GM23338 (cell line): ENCODE measurements at regions not wholly inside any gene's neighbourhood (a gene's known extent, or its start where the extent isn't known, plus 50 kb on each side); places are given as distances from the start of the nearest gene placed in this dataset.

Experiments
- ATAC-seq: fragments of 200-7000 bp; cut with Tn5 transposase; 3 replicates; pipeline ENCODE4 v1.9.1; 2020
- DNase-seq: peaks from one replicate; pipeline ENCODE4 v3.0.0-alpha.2; 2015; ENCODE audit warnings: low spot score
- H2AFZ ChIP-seq: fragments of 200-600 bp; sonication (generic); 2 replicates; pipeline ENCODE4 v1.8.0; 2016; ENCODE audit warnings: antibody characterized with exemption, mild to moderate bottlenecking, moderate library complexity
- H3F3A ChIP-seq: fragments of 200-600 bp; sonication (generic); replicated peaks from 2 replicates; pipeline ENCODE4 v1.8.0; 2017; ENCODE audit warnings: antibody characterized with exemption, mixed run types, low read depth
- H3K27ac ChIP-seq: fragments of 200-600 bp; sonication (generic); 2 replicates; pipeline ENCODE4 v1.6.1; 2016; ENCODE audit warnings: low read depth
- H3K27me3 ChIP-seq: fragments of 200-600 bp; sonication (generic); 2 replicates; pipeline ENCODE4 v1.8.0; 2016; ENCODE audit warnings: mild to moderate bottlenecking, mixed run types, moderate library complexity; ENCODE audit not compliant: insufficient read depth
- H3K36me3 ChIP-seq: fragments of 200-600 bp; sonication (generic); 2 replicates; pipeline ENCODE4 v1.8.0; 2016; ENCODE audit warnings: mild to moderate bottlenecking; ENCODE audit not compliant: insufficient read depth
- H3K4me1 ChIP-seq: fragments of 200-600 bp; sonication (generic); 2 replicates; pipeline ENCODE4 v1.8.0; 2016; ENCODE audit warnings: mild to moderate bottlenecking, moderate library complexity; ENCODE audit not compliant: insufficient read depth
- H3K4me2 ChIP-seq: fragments of 200-600 bp; sonication (generic); 2 replicates; pipeline ENCODE4 v1.7.1; 2017; ENCODE audit warnings: mixed run types
- H3K4me3 ChIP-seq: fragments of 200-600 bp; sonication (generic); 2 replicates; pipeline ENCODE4 v1.6.1; 2016; ENCODE audit warnings: mixed run types
- H3K79me2 ChIP-seq: fragments of 200-600 bp; sonication (generic); replicated peaks from 2 replicates; pipeline ENCODE4 v1.8.0; 2017; ENCODE audit warnings: mild to moderate bottlenecking; ENCODE audit not compliant: insufficient read depth
- H3K9me2 ChIP-seq: fragments of 200-600 bp; sonication (generic); 2 replicates; pipeline ENCODE4 v1.8.0; 2017; ENCODE audit not compliant: insufficient read depth
- H4K20me1 ChIP-seq: fragments of 200-600 bp; sonication (generic); replicated peaks from 2 replicates; pipeline ENCODE4 v1.8.0; 2017; ENCODE audit warnings: mild to moderate bottlenecking; ENCODE audit not compliant: insufficient read depth
- H3K27ac Mint-ChIP-seq: 2 replicates; pipeline ENCODE4 v1.8.0; 2020; ENCODE audit warnings: inconsistent platforms, mild to moderate bottlenecking, moderate library complexity, mixed read lengths
- H3K27me3 Mint-ChIP-seq: 3 replicates; pipeline ENCODE4 v1.8.0; 2022; ENCODE audit warnings: low read depth, mild to moderate bottlenecking, moderate library complexity, mixed read lengths, inconsistent platforms; ENCODE audit not compliant: insufficient read depth, poor library complexity
- H3K36me3 Mint-ChIP-seq: 3 replicates; pipeline ENCODE4 v1.8.0; 2021; ENCODE audit warnings: low read depth, mild to moderate bottlenecking, inconsistent platforms, moderate library complexity, mixed read lengths
- H3K4me1 Mint-ChIP-seq: 3 replicates; pipeline ENCODE4 v1.8.0; 2020; ENCODE audit warnings: mild to moderate bottlenecking, inconsistent platforms, mixed read lengths
- H3K4me3 Mint-ChIP-seq: 3 replicates; pipeline ENCODE4 v1.8.0; 2021; ENCODE audit warnings: moderate library complexity, mild to moderate bottlenecking, inconsistent platforms, mixed read lengths
- H3K9me3 Mint-ChIP-seq: 3 replicates; pipeline ENCODE4 v1.8.0; 2020; ENCODE audit warnings: moderate library complexity, mild to moderate bottlenecking, inconsistent platforms, mixed read lengths
- CREB1 ChIP-seq: fragments of 250-450 bp; sonication (Bioruptor Pico); IDR thresholded peaks from 2 replicates; pipeline ENCODE4 v1.5.0; 2020; ENCODE audit warnings: low read depth, mild to moderate bottlenecking, moderate library complexity
- ETS1 ChIP-seq: IDR thresholded peaks from 2 replicates; pipeline ENCODE4 v1.6.1; 2016; ENCODE audit warnings: antibody characterized with exemption
- EZH2 ChIP-seq: fragments of 200-600 bp; sonication (generic); IDR thresholded peaks from one replicate; pipeline ENCODE4 v1.8.0; 2017; ENCODE audit warnings: antibody characterized with exemption, mild to moderate bottlenecking, low read depth; ENCODE audit not compliant: unreplicated experiment
- EZH2phosphoT487 ChIP-seq: fragments of 200-600 bp; sonication (generic); IDR thresholded peaks from one replicate; pipeline ENCODE4 v1.8.1; 2018; ENCODE audit warnings: antibody characterized with exemption; ENCODE audit not compliant: unreplicated experiment
- JUNB ChIP-seq: IDR thresholded peaks from one replicate; pipeline ENCODE4 v1.6.1; 2016; ENCODE audit warnings: antibody characterized with exemption; ENCODE audit not compliant: unreplicated experiment
- NANOG ChIP-seq: IDR thresholded peaks from 2 replicates; pipeline ENCODE4 v1.6.1; 2016; ENCODE audit warnings: antibody characterized with exemption, borderline replicate concordance
- POLR2AphosphoS5 ChIP-seq: IDR thresholded peaks from 2 replicates; pipeline ENCODE4 v1.6.1; 2016; ENCODE audit warnings: antibody characterized with exemption, low read depth
- STAT1 ChIP-seq: IDR thresholded peaks from one replicate; pipeline ENCODE4 v1.6.1; 2016; ENCODE audit warnings: antibody characterized with exemption; ENCODE audit not compliant: unreplicated experiment
- ZNF114 ChIP-seq: fragments of 250-450 bp; sonication (Bioruptor Pico); IDR thresholded peaks from 2 replicates; pipeline ENCODE4 v1.5.0; 2020; ENCODE audit warnings: mild to moderate bottlenecking, moderate library complexity
- ZNF331 ChIP-seq: fragments of 250-450 bp; sonication (Bioruptor Pico); IDR thresholded peaks from 2 replicates; pipeline ENCODE4 v1.5.0; 2020; ENCODE audit warnings: low read depth, mild to moderate bottlenecking, moderate library complexity
- TF ChIP-seq, protein P1 (sequence below): IDR thresholded peaks from one replicate; pipeline ENCODE4 v1.6.1; 2018; ENCODE audit warnings: antibody characterized with exemption; ENCODE audit not compliant: unreplicated experiment
- TF ChIP-seq, protein P2 (sequence below), 2 experiments: fragments of 200-600 bp in 1 of 2; sonication (generic) in 1 of 2; conservative IDR thresholded peaks; 2 replicates each; pipeline versions ENCODE4 v1.5.1 to v1.6.1; 2016 to 2017; ENCODE audit warnings: antibody characterized with exemption in 2 of 2, low read depth in 2 of 2, mild to moderate bottlenecking in 2 of 2, moderate library complexity in 1 of 2
- TF ChIP-seq, protein P3 (sequence below): fragments of 250-450 bp; sonication (Bioruptor Pico); IDR thresholded peaks from 2 replicates; pipeline ENCODE4 v1.5.0; 2020; ENCODE audit warnings: mild to moderate bottlenecking, moderate library complexity

DNA sequence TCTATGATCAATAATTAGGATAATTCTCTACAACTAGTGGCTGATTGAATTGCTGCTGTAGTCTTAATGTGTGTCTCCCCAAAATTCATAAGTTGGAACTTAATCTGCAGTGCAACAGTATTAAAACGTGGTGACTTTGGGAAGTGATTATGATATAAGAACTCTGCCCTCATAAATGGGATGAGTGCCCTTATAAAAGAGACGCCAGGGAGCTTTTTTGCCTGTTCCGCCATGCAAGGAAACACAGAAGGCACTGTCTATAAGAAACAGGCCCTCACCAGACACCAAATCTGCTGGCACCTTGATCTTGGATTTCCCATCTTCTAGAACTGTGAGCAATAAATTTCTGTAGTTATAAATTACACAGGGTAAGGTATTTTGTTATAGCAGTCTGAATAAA lies 161.0 kb downstream of the ALX1 start:
- no peak overlapping the region for H2AFZ ChIP-seq
- H3K4me2 ChIP-seq: no peak overlapping the region
- no peaks in the 10 kb centered on the region for H3K79me2 ChIP-seq
- TF ChIP-seq NANOG (no peak), EZH2 (no peak), CREB1 (CRISPR knock-in tag) (no peak), POLR2AphosphoS5 (no peak), ZNF331 (CRISPR knock-in tag) (no peak), STAT1 (no peak), EZH2phosphoT487 (no peak), ETS1 (no peak), ZNF114 (CRISPR knock-in tag) (no peak), JUNB (no peak)
- TF ChIP-seq, protein P1, sequence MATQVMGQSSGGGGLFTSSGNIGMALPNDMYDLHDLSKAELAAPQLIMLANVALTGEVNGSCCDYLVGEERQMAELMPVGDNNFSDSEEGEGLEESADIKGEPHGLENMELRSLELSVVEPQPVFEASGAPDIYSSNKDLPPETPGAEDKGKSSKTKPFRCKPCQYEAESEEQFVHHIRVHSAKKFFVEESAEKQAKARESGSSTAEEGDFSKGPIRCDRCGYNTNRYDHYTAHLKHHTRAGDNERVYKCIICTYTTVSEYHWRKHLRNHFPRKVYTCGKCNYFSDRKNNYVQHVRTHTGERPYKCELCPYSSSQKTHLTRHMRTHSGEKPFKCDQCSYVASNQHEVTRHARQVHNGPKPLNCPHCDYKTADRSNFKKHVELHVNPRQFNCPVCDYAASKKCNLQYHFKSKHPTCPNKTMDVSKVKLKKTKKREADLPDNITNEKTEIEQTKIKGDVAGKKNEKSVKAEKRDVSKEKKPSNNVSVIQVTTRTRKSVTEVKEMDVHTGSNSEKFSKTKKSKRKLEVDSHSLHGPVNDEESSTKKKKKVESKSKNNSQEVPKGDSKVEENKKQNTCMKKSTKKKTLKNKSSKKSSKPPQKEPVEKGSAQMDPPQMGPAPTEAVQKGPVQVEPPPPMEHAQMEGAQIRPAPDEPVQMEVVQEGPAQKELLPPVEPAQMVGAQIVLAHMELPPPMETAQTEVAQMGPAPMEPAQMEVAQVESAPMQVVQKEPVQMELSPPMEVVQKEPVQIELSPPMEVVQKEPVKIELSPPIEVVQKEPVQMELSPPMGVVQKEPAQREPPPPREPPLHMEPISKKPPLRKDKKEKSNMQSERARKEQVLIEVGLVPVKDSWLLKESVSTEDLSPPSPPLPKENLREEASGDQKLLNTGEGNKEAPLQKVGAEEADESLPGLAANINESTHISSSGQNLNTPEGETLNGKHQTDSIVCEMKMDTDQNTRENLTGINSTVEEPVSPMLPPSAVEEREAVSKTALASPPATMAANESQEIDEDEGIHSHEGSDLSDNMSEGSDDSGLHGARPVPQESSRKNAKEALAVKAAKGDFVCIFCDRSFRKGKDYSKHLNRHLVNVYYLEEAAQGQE: no peak
- TF ChIP-seq, protein P2, sequence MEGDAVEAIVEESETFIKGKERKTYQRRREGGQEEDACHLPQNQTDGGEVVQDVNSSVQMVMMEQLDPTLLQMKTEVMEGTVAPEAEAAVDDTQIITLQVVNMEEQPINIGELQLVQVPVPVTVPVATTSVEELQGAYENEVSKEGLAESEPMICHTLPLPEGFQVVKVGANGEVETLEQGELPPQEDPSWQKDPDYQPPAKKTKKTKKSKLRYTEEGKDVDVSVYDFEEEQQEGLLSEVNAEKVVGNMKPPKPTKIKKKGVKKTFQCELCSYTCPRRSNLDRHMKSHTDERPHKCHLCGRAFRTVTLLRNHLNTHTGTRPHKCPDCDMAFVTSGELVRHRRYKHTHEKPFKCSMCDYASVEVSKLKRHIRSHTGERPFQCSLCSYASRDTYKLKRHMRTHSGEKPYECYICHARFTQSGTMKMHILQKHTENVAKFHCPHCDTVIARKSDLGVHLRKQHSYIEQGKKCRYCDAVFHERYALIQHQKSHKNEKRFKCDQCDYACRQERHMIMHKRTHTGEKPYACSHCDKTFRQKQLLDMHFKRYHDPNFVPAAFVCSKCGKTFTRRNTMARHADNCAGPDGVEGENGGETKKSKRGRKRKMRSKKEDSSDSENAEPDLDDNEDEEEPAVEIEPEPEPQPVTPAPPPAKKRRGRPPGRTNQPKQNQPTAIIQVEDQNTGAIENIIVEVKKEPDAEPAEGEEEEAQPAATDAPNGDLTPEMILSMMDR (conservative IDR thresholded peaks at IDR 0.05; ENCODE audit: low read depth in 2 of 2): no peak
- TF ChIP-seq, protein P3, sequence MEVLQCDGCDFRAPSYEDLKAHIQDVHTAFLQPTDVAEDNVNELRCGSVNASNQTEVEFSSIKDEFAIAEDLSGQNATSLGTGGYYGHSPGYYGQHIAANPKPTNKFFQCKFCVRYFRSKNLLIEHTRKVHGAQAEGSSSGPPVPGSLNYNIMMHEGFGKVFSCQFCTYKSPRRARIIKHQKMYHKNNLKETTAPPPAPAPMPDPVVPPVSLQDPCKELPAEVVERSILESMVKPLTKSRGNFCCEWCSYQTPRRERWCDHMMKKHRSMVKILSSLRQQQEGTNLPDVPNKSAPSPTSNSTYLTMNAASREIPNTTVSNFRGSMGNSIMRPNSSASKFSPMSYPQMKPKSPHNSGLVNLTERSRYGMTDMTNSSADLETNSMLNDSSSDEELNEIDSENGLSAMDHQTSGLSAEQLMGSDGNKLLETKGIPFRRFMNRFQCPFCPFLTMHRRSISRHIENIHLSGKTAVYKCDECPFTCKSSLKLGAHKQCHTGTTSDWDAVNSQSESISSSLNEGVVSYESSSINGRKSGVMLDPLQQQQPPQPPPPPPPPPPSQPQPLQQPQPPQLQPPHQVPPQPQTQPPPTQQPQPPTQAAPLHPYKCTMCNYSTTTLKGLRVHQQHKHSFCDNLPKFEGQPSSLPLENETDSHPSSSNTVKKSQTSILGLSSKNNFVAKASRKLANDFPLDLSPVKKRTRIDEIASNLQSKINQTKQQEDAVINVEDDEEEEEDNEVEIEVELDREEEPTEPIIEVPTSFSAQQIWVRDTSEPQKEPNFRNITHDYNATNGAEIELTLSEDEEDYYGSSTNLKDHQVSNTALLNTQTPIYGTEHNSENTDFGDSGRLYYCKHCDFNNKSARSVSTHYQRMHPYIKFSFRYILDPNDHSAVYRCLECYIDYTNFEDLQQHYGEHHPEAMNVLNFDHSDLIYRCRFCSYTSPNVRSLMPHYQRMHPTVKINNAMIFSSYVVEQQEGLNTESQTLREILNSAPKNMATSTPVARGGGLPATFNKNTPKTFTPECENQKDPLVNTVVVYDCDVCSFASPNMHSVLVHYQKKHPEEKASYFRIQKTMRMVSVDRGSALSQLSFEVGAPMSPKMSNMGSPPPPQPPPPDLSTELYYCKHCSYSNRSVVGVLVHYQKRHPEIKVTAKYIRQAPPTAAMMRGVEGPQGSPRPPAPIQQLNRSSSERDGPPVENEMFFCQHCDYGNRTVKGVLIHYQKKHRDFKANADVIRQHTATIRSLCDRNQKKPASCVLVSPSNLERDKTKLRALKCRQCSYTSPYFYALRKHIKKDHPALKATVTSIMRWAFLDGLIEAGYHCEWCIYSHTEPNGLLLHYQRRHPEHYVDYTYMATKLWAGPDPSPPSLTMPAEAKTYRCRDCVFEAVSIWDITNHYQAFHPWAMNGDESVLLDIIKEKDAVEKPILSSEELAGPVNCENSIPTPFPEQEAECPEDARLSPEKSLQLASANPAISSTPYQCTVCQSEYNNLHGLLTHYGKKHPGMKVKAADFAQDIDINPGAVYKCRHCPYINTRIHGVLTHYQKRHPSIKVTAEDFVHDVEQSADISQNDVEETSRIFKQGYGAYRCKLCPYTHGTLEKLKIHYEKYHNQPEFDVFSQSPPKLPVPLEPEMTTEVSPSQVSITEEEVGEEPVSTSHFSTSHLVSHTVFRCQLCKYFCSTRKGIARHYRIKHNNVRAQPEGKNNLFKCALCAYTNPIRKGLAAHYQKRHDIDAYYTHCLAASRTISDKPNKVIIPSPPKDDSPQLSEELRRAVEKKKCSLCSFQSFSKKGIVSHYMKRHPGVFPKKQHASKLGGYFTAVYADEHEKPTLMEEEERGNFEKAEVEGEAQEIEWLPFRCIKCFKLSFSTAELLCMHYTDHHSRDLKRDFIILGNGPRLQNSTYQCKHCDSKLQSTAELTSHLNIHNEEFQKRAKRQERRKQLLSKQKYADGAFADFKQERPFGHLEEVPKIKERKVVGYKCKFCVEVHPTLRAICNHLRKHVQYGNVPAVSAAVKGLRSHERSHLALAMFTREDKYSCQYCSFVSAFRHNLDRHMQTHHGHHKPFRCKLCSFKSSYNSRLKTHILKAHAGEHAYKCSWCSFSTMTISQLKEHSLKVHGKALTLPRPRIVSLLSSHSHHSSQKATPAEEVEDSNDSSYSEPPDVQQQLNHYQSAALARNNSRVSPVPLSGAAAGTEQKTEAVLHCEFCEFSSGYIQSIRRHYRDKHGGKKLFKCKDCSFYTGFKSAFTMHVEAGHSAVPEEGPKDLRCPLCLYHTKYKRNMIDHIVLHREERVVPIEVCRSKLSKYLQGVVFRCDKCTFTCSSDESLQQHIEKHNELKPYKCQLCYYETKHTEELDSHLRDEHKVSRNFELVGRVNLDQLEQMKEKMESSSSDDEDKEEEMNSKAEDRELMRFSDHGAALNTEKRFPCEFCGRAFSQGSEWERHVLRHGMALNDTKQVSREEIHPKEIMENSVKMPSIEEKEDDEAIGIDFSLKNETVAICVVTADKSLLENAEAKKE (CRISPR knock-in tag): no peak
- no peaks in the 10 kb centered on the region for H3K36me3 ChIP-seq
- Mint-ChIP-seq H3K27me3 (peaks cover 7% of the 10 kb centered on the region), H3K4me3 (no peak overlapping the region), H3K36me3 (no peaks in the 10 kb centered on the region), H3K9me3 (no peaks in the 10 kb centered on the region), H3K4me1 (no peaks in the 10 kb centered on the region; the same call in 2 of the 3 replicates), H3K27ac (no peak overlapping the region)
- H3K4me1 ChIP-seq: no peaks in the 10 kb centered on the region
- no peaks in the 10 kb centered on the region for H3K9me2 ChIP-seq
- ATAC-seq (no peak), DNase-seq (no peak)
- no peak overlapping the region for H3K4me3 ChIP-seq
- no peaks in the 10 kb centered on the region for H4K20me1 ChIP-seq
- no peaks in the 10 kb centered on the region for H3F3A ChIP-seq
- no peaks in the 10 kb centered on the region for H3K27me3 ChIP-seq
- no peak overlapping the region for H3K27ac ChIP-seq
